Sigmoid colon (tissue), 3 donors: ENCODE measurements at regions not wholly inside any gene's neighbourhood (a gene's known extent, or its start where the extent isn't known, plus 50 kb on each side); places are given as distances from the start of the nearest gene placed in this dataset.

Source experiments
- POLR2A ChIP-seq, 2 donors: fragments of 450-650 bp; IDR thresholded peaks; one replicate each; pipeline ENCODE4 v1.6.1; 2016; ENCODE audit warnings: antibody characterized with exemption in 2 of 2, mild to moderate bottlenecking in 2 of 2, moderate library complexity in 2 of 2
- TF ChIP-seq, protein P1 (sequence below), 4 experiments: fragments of 450-650 bp in 3 of 4; fragments of 200-600 bp in 1 of 4; IDR thresholded peaks; one replicate each; pipeline ENCODE4 v1.5.1; 2016 to 2019; ENCODE audit warnings: antibody characterized with exemption in 4 of 4, mild to moderate bottlenecking in 3 of 4, moderate library complexity in 2 of 4

DNA sequence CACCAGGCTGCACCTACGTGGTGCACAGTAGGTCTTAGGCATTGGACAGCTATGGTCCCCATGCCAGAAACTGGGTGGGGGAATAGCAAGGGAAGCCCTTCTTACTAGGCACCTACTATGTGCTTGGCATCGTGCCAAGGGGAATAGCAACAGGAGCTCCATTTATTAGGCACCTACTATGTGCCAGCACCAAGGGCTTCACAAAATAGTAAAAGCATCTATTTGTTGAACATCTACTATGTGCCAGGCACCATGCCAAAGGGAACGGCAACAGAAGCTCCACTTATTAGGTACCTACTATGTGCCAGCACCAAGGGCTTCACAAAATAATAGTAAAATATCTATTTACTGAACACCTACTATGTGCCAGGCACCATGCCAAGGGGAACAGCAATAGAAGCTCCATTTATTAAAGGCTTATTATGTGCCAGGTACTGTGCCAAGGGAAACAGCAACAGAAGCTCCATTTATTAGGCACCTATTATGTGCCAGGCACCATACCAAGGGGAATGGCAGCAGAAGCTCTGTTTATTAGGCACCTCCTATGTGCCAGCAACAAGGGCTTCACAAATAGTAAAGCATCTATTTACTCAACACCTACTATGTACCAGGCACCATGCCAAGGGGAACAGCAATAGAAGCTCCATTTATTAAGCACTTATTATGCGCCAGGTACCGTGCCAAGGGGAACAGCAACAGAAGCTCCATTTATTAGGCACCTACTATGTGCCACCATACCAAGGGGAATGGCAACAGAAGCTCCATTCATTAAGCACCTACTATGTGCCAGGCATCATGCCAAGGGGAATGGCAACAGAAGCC, 108.5 kb downstream of the PTPRS start:
- TF ChIP-seq POLR2A (IDR thresholded peaks at IDR 0.05) = no peak
- TF ChIP-seq, protein P1, sequence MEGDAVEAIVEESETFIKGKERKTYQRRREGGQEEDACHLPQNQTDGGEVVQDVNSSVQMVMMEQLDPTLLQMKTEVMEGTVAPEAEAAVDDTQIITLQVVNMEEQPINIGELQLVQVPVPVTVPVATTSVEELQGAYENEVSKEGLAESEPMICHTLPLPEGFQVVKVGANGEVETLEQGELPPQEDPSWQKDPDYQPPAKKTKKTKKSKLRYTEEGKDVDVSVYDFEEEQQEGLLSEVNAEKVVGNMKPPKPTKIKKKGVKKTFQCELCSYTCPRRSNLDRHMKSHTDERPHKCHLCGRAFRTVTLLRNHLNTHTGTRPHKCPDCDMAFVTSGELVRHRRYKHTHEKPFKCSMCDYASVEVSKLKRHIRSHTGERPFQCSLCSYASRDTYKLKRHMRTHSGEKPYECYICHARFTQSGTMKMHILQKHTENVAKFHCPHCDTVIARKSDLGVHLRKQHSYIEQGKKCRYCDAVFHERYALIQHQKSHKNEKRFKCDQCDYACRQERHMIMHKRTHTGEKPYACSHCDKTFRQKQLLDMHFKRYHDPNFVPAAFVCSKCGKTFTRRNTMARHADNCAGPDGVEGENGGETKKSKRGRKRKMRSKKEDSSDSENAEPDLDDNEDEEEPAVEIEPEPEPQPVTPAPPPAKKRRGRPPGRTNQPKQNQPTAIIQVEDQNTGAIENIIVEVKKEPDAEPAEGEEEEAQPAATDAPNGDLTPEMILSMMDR (IDR thresholded peaks at IDR 0.05) = no peak
